Nephron progenitor cell (in vitro differentiated cells): ENCODE measurements at regions not wholly inside any gene's neighbourhood (a gene's known extent, or its start where the extent isn't known, plus 50 kb on each side); places are given as distances from the start of the nearest gene placed in this dataset.
"Not testable (repeated sequence)": the region's sequence is repeated elsewhere in the genome, so short reads cannot be mapped to it uniquely, and the experiment has no call there.

Source experiments
- DNase-seq: peaks from one replicate; pipeline ENCODE4 v3.0.0; 2021
- H3K27ac Mint-ChIP-seq: 2 replicates; pipeline ENCODE4 v1.8.0; 2021; ENCODE audit warnings: mild to moderate bottlenecking, moderate library complexity, mixed read lengths
- H3K27me3 Mint-ChIP-seq: 2 replicates; pipeline ENCODE4 v1.8.0; 2021; ENCODE audit warnings: mild to moderate bottlenecking, low read depth, mixed read lengths; ENCODE audit not compliant: poor library complexity
- H3K36me3 Mint-ChIP-seq: 2 replicates; pipeline ENCODE4 v1.8.0; 2021; ENCODE audit warnings: low read depth, mixed read lengths
- H3K4me1 Mint-ChIP-seq: 2 replicates; pipeline ENCODE4 v1.8.0; 2021; ENCODE audit warnings: mixed read lengths
- H3K4me3 Mint-ChIP-seq: 2 replicates; pipeline ENCODE4 v1.8.0; 2021; ENCODE audit warnings: mild to moderate bottlenecking, moderate library complexity, mixed read lengths
- H3K9me3 Mint-ChIP-seq: 2 replicates; pipeline ENCODE4 v1.8.0; 2021; ENCODE audit warnings: mild to moderate bottlenecking, moderate library complexity, mixed read lengths
- CTCF ChIP-seq: fragments of 200-600 bp; sonication (generic); IDR thresholded peaks from 2 replicates; pipeline ENCODE4 v1.5.0; 2021; ENCODE audit warnings: antibody characterized with exemption

- H3K36me3 Mint-ChIP-seq: no peaks in the 10 kb centered on the region
- no peak overlapping the region for H3K4me3 Mint-ChIP-seq
- H3K27ac Mint-ChIP-seq: no peak overlapping the region
Measured at GRCh38 chr10:33773886-33774480, 439.5 kb upstream of the NRP1 start.

GRCh38 chr10:33773253-33773573 lies 438.7 kb upstream of the NRP1 start:
- no peak overlapping the region for H3K27ac Mint-ChIP-seq

More at GRCh38 chr10:33773886-33774480, 439.5 kb upstream of the NRP1 start:
- TF ChIP-seq CTCF: no peak
- DNase-seq: no peak
- Mint-ChIP-seq H3K27me3 (peaks cover 11% of the 10 kb centered on the region), H3K9me3 (no peaks in the 10 kb centered on the region), H3K4me1 (peaks cover 25% of the 10 kb centered on the region)

GRCh38 chr10:33772370-33773252 lies 438.1 kb upstream of the NRP1 start:
- TF ChIP-seq CTCF: no peak
- peak overlapping the region; percentile 34 for H3K4me3 Mint-ChIP-seq
- no peaks in the 10 kb centered on the region for H3K36me3 Mint-ChIP-seq
- H3K4me1 Mint-ChIP-seq: peaks cover 25% of the 10 kb centered on the region
- no peak overlapping the region for H3K27ac Mint-ChIP-seq
- H3K9me3 Mint-ChIP-seq: no peaks in the 10 kb centered on the region
- H3K27me3 Mint-ChIP-seq: peaks cover 8% of the 10 kb centered on the region
- peak; percentile 18 for DNase-seq

More at GRCh38 chr10:33773253-33773573, 438.7 kb upstream of the NRP1 start:
- no peaks in the 10 kb centered on the region for H3K9me3 Mint-ChIP-seq
- no peak for DNase-seq
- peaks cover 11% of the 10 kb centered on the region for H3K27me3 Mint-ChIP-seq
- no peaks in the 10 kb centered on the region for H3K36me3 Mint-ChIP-seq
- H3K4me1 Mint-ChIP-seq: peaks cover 25% of the 10 kb centered on the region
- no peak overlapping the region for H3K4me3 Mint-ChIP-seq
- TF ChIP-seq CTCF: no peak

- not testable (repeated sequence) for H3K27ac Mint-ChIP-seq, H3K4me3 Mint-ChIP-seq
Measured at GRCh38 chr10:33771856-33772255, 437.4 kb upstream of the NRP1 start.

GRCh38 chr10:33764694-33765185 lies 430.3 kb upstream of the NRP1 start:
- no peak overlapping the region for H3K4me3 Mint-ChIP-seq
- H3K4me1 Mint-ChIP-seq: peaks cover 16% of the 10 kb centered on the region
- no peak overlapping the region for H3K27ac Mint-ChIP-seq
- peaks cover 4% of the 10 kb centered on the region for H3K27me3 Mint-ChIP-seq
- H3K9me3 Mint-ChIP-seq: peaks cover 11% of the 10 kb centered on the region
- TF ChIP-seq CTCF: no peak
- no peak for DNase-seq
- H3K36me3 Mint-ChIP-seq: peaks cover 5% of the 10 kb centered on the region

More at GRCh38 chr10:33771856-33772255, 437.4 kb upstream of the NRP1 start:
- H3K9me3 Mint-ChIP-seq, H3K27me3 Mint-ChIP-seq, DNase-seq, H3K36me3 Mint-ChIP-seq: not testable (repeated sequence)
- peaks cover 25% of the 10 kb centered on the region for H3K4me1 Mint-ChIP-seq

- no peak for DNase-seq
- H3K9me3 Mint-ChIP-seq: peaks cover 11% of the 10 kb centered on the region
- peaks cover 4% of the 10 kb centered on the region for H3K27me3 Mint-ChIP-seq
- no peak for TF ChIP-seq CTCF
- H3K36me3 Mint-ChIP-seq: peaks cover 5% of the 10 kb centered on the region
- H3K27ac Mint-ChIP-seq: peak overlapping the region; percentile 62
- H3K4me3 Mint-ChIP-seq: no peak overlapping the region
- H3K4me1 Mint-ChIP-seq: peaks cover 19% of the 10 kb centered on the region
Measured at GRCh38 chr10:33760056-33760943, 425.8 kb upstream of the NRP1 start.
